SK-N-SH (cell line): ENCODE measurements at regions not wholly inside any gene's neighbourhood (a gene's known extent, or its start where the extent isn't known, plus 50 kb on each side); places are given as distances from the start of the nearest gene placed in this dataset.

Source experiments
- CTCF ChIA-PET: fragments of 300-600, 350-600 bp; formaldehyde crosslinking; extraction: SDS; loops from one replicate; lab custom pipeline; 2021; lab: Yijun Ruan, JAX
- POLR2A ChIA-PET: fragments of 350-600 bp; sonication (Branson Sonifier 250); formaldehyde crosslinking; extraction: SDS; loops from one replicate; lab custom pipeline; 2020; ENCODE audit warnings: antibody characterized with exemption, inconsistent platforms; lab: Yijun Ruan, JAX
- DNase-seq: peaks from one replicate; pipeline ENCODE4 v3.0.0; 2012
- H2AFZ ChIP-seq: fragments of 200-600 bp; sonication (generic); 2 replicates; pipeline ENCODE4 v1.8.1; 2016; ENCODE audit warnings: antibody characterized with exemption, mild to moderate bottlenecking, low read depth
- H3F3A ChIP-seq: fragments of 200-600 bp; sonication (generic); replicated peaks from 2 replicates; pipeline ENCODE3; 2016; ENCODE audit warnings: antibody characterized with exemption, mild to moderate bottlenecking; ENCODE audit not compliant: insufficient read depth
- H3K27ac ChIP-seq, 2 experiments: fragments of 200-500 bp in 1 of 2; fragments of 200-600 bp in 1 of 2; sonication (Bioruptor generic) in 1 of 2; sonication (generic), shearing (Covaris generic) in 1 of 2; 2 replicates each; pipeline versions ENCODE4 v1.5.1 to v1.6.1; 2014 to 2016; ENCODE audit warnings: low read depth in 2 of 2, inconsistent platforms in 1 of 2, low read length in 1 of 2, mild to moderate bottlenecking in 1 of 2, mixed read lengths in 1 of 2
- H3K27me3 ChIP-seq: fragments of 200-600 bp; sonication (generic), shearing (Covaris generic); 2 replicates; pipeline ENCODE4 v1.6.1; 2016; ENCODE audit warnings: mixed run types; ENCODE audit not compliant: insufficient read depth
- H3K36me3 ChIP-seq, 2 experiments: fragments of 200-500 bp in 1 of 2; fragments of 200-600 bp in 1 of 2; sonication (Bioruptor generic) in 1 of 2; sonication (generic) in 1 of 2; replicated peaks in 1 of 2; 2 replicates each; pipeline versions ENCODE3 to v1.5.1; 2014 to 2016; ENCODE audit warnings: low read length in 1 of 2, mild to moderate bottlenecking in 1 of 2; ENCODE audit not compliant: insufficient read depth in 2 of 2, control insufficient read depth in 1 of 2
- H3K4me1 ChIP-seq, 2 experiments: fragments of 200-500 bp in 1 of 2; fragments of 200-600 bp in 1 of 2; sonication (Bioruptor generic) in 1 of 2; sonication (generic), shearing (Covaris generic) in 1 of 2; 2 replicates each; pipeline versions ENCODE4 v1.5.1 to v1.6.1; 2014 to 2016; ENCODE audit warnings: low read depth in 1 of 2, low read length in 1 of 2, mixed run types in 1 of 2; ENCODE audit not compliant: insufficient read depth in 2 of 2, control insufficient read depth in 1 of 2
- H3K4me2 ChIP-seq: fragments of 200-600 bp; sonication (generic), shearing (Covaris generic); 2 replicates; pipeline ENCODE4 v1.6.1; 2017; ENCODE audit warnings: mixed run types
- H3K4me3 ChIP-seq, 2 experiments: fragments of 200-500 bp in 1 of 2; fragments of 200-600 bp in 1 of 2; sonication (Bioruptor generic) in 1 of 2; sonication (generic), shearing (Covaris generic) in 1 of 2; 2 replicates each; pipeline versions ENCODE4 v1.5.1 to v1.8.1; 2014 to 2016; ENCODE audit warnings: low read depth in 2 of 2, inconsistent platforms in 1 of 2, low read length in 1 of 2, mild to moderate bottlenecking in 1 of 2, mixed read lengths in 1 of 2, moderate library complexity in 1 of 2
- H3K79me2 ChIP-seq: fragments of 200-600 bp; sonication (generic); 2 replicates; pipeline ENCODE4 v1.8.1; 2017; ENCODE audit warnings: mild to moderate bottlenecking; ENCODE audit not compliant: insufficient read depth
- H3K9ac ChIP-seq: fragments of 200-600 bp; sonication (generic); 2 replicates; pipeline ENCODE4 v1.6.1; 2017; ENCODE audit warnings: mixed run types
- H3K9me2 ChIP-seq: fragments of 200-600 bp; sonication (generic); 2 replicates; pipeline ENCODE4 v1.6.1; 2017; ENCODE audit warnings: mixed run types
- H3K9me3 ChIP-seq: fragments of 200-600 bp; sonication (generic); 2 replicates; pipeline ENCODE4 v1.6.1; 2017; ENCODE audit warnings: mixed run types, mild to moderate bottlenecking, moderate library complexity
- H4K20me1 ChIP-seq: fragments of 200-600 bp; sonication (generic); 2 replicates; pipeline ENCODE4 v1.6.1; 2017; ENCODE audit warnings: mild to moderate bottlenecking, mixed run types; ENCODE audit not compliant: insufficient read depth
- CHD2 ChIP-seq: fragments of 150-350 bp; IDR thresholded peaks from 2 replicates; pipeline ENCODE4 v1.6.1; 2018; ENCODE audit warnings: low read length; ENCODE audit not compliant: partially characterized antibody
- ELF1 ChIP-seq: IDR thresholded peaks from 2 replicates; pipeline ENCODE4 v1.4.0; 2012
- EP300 ChIP-seq, 2 experiments: IDR thresholded peaks; 2 replicates each; pipeline versions ENCODE4 v1.4.0 to v1.6.1; 2012; ENCODE audit warnings: borderline replicate concordance in 1 of 2, low read depth in 1 of 2, low read length in 1 of 2
- EZH2phosphoT487 ChIP-seq: fragments of 200-600 bp; sonication (generic); IDR thresholded peaks from 2 replicates; pipeline ENCODE4 v1.6.1; 2017; ENCODE audit warnings: low read depth, mixed run types, mild to moderate bottlenecking, antibody characterized with exemption, moderate library complexity, borderline replicate concordance
- FOSL2 ChIP-seq: IDR thresholded peaks from 2 replicates; pipeline ENCODE4 v1.4.0; 2012; ENCODE audit warnings: low read depth, mild to moderate bottlenecking, moderate library complexity, borderline replicate concordance
- FOXJ3 ChIP-seq: sonication (generic); formaldehyde crosslinking; IDR thresholded peaks from 2 replicates; pipeline ENCODE4 v1.5.1; 2020; ENCODE audit warnings: mild to moderate bottlenecking, missing genetic modification reagents
- FOXM1 ChIP-seq: IDR thresholded peaks from 2 replicates; pipeline ENCODE4 v1.4.0; 2012; ENCODE audit warnings: low read depth, mild to moderate bottlenecking
- GABPA ChIP-seq: IDR thresholded peaks from 2 replicates; pipeline ENCODE4 v1.4.0; 2012; ENCODE audit warnings: low read depth, mild to moderate bottlenecking
- IRF3 ChIP-seq: fragments of 150-350 bp; IDR thresholded peaks from 2 replicates; pipeline ENCODE4 v1.6.1; 2016; ENCODE audit warnings: mild to moderate bottlenecking, low read depth, low read length
- MEF2A ChIP-seq: IDR thresholded peaks from 2 replicates; pipeline ENCODE4 v1.4.0; 2012; ENCODE audit warnings: low read depth, borderline replicate concordance
- MXI1 ChIP-seq: IDR thresholded peaks from 2 replicates; pipeline ENCODE4 v1.6.1; 2012; ENCODE audit warnings: mild to moderate bottlenecking, low read depth, low read length, improper control_type of control experiment
- RCOR1 ChIP-seq: fragments of 150-350 bp; IDR thresholded peaks from 2 replicates; pipeline ENCODE4 v1.6.1; 2017; ENCODE audit warnings: antibody characterized with exemption, low read length
- RFX5 ChIP-seq: IDR thresholded peaks from 2 replicates; pipeline ENCODE4 v1.6.1; 2012; ENCODE audit warnings: mild to moderate bottlenecking, improper control_type of control experiment, low read length
- SIN3A ChIP-seq: IDR thresholded peaks from 2 replicates; pipeline ENCODE4 v1.6.1; 2012; ENCODE audit warnings: low read depth, mild to moderate bottlenecking, low read length, moderate library complexity, borderline replicate concordance
- SMC3 ChIP-seq: IDR thresholded peaks from 2 replicates; pipeline ENCODE4 v1.6.1; 2012; ENCODE audit warnings: low read depth, low read length, improper control_type of control experiment
- TAF1 ChIP-seq: IDR thresholded peaks from 2 replicates; pipeline ENCODE4 v1.6.1; 2012; ENCODE audit warnings: low read depth, mild to moderate bottlenecking, low read length, moderate library complexity, borderline replicate concordance
- TCF12 ChIP-seq: IDR thresholded peaks from 2 replicates; pipeline ENCODE4 v1.4.0; 2012
- WGBS: methylation state at CpG from one replicate; pipeline ENCODE4 v1.1.6; 2017; ENCODE audit warnings: low lambda C conversion rate; 5-methylcytosine and 5-hydroxymethylcytosine counted together
- TF ChIP-seq, protein P1 (sequence below): IDR thresholded peaks from 2 replicates; pipeline ENCODE4 v1.4.0; 2012; ENCODE audit warnings: low read depth, borderline replicate concordance
- TF ChIP-seq, protein P2 (sequence below): IDR thresholded peaks from 2 replicates; pipeline ENCODE4 v1.6.1; 2012; ENCODE audit warnings: mild to moderate bottlenecking, low read depth, low read length, moderate library complexity

DNA sequence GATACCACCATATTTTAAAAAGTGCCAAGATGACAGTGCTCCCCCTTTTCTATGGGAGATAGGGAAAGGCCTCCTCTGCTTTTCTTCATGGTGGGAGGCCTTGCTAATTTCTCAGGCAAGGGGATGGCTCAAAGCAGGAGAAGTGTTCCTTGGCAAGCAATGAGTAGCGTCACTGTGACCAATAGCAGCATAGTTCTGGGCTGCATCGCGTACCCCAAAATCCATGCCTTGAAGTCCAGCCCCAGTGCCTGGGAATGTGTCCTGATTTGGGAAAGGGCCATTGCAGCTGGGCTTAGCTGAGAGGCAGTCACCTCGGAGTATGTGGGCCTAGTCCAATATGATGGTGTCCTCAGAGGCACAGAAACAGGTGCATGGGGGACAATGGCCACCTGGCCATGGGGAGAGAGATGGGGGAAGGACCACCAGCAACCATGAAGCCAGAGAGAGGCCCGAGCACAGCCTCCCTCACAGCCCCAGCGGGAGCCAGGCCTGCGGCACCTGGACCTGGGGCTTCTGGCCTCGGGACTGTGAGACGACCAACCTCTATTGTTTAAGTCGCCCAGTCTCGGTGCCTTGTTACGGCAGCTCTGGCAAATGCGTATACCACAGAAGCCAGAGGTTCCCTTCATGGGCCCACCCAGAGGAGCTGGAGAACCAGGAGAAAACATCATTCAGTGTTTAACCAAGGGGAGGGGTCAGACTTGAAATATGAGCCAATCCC, 153.1 kb upstream of the RPS6KA2 start:
- no peak overlapping the region for H2AFZ ChIP-seq
- POLR2A ChIA-PET: no interaction called here
- TF ChIP-seq, protein P1, sequence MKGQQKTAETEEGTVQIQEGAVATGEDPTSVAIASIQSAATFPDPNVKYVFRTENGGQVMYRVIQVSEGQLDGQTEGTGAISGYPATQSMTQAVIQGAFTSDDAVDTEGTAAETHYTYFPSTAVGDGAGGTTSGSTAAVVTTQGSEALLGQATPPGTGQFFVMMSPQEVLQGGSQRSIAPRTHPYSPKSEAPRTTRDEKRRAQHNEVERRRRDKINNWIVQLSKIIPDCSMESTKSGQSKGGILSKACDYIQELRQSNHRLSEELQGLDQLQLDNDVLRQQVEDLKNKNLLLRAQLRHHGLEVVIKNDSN: no peak
- TF ChIP-seq FOSL2 (no peak), TAF1 (no peak), FOXJ3 (no peak), SMC3 (no peak), FOXM1 (no peak), SIN3A (no peak), EZH2phosphoT487 (no peak), GABPA (no peak), MXI1 (no peak), MEF2A (no peak), RFX5 (no peak), IRF3 (no peak), TCF12 (no peak), ELF1 (no peak), CHD2 (no peak), RCOR1 (no peak), EP300 (IDR thresholded peaks at IDR 0.05; ENCODE audit: borderline replicate concordance in 1 of 2, low read depth in 1 of 2, low read length in 1 of 2) (no peak)
- TF ChIP-seq, protein P2, sequence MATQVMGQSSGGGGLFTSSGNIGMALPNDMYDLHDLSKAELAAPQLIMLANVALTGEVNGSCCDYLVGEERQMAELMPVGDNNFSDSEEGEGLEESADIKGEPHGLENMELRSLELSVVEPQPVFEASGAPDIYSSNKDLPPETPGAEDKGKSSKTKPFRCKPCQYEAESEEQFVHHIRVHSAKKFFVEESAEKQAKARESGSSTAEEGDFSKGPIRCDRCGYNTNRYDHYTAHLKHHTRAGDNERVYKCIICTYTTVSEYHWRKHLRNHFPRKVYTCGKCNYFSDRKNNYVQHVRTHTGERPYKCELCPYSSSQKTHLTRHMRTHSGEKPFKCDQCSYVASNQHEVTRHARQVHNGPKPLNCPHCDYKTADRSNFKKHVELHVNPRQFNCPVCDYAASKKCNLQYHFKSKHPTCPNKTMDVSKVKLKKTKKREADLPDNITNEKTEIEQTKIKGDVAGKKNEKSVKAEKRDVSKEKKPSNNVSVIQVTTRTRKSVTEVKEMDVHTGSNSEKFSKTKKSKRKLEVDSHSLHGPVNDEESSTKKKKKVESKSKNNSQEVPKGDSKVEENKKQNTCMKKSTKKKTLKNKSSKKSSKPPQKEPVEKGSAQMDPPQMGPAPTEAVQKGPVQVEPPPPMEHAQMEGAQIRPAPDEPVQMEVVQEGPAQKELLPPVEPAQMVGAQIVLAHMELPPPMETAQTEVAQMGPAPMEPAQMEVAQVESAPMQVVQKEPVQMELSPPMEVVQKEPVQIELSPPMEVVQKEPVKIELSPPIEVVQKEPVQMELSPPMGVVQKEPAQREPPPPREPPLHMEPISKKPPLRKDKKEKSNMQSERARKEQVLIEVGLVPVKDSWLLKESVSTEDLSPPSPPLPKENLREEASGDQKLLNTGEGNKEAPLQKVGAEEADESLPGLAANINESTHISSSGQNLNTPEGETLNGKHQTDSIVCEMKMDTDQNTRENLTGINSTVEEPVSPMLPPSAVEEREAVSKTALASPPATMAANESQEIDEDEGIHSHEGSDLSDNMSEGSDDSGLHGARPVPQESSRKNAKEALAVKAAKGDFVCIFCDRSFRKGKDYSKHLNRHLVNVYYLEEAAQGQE: no peak
- TF ChIP-seq, all 33 proteins: peak for 0
- CTCF ChIA-PET: interaction anchor here (1.1 to 2.5 kb wide), 3 partner anchors 13 to 209 kb away, joined by 3 to 12 read pairs (median 5); no protein-coding TSS in a partner anchor
- DNase-seq: no peak
- WGBS: 57% methylated on average over 10 of the region's 13 CpGs
- Histone ChIP-seq H3K27me3 (no peaks in the 10 kb centered on the region), H3K4me1 (peaks cover 0 to 3% of the 10 kb centered on the region in 2 experiments; a peak in 1 of 4 replicates), H3K9me2 (no peaks in the 10 kb centered on the region), H3K79me2 (no peaks in the 10 kb centered on the region), H3K36me3 (no peaks in the 10 kb centered on the region), H3K4me3 (no peak overlapping the region), H3K9me3 (no peaks in the 10 kb centered on the region), H3K27ac (no peak overlapping the region), H4K20me1 (no peaks in the 10 kb centered on the region), H3K4me2 (no peak overlapping the region), H3K9ac (no peak overlapping the region), H3F3A (no peaks in the 10 kb centered on the region)
